Amniotic stem cell (primary cell): ENCODE measurements at regions not wholly inside any gene's neighbourhood (a gene's known extent, or its start where the extent isn't known, plus 50 kb on each side); places are given as distances from the start of the nearest gene placed in this dataset.
"Not testable (repeated sequence)": the region's sequence is repeated elsewhere in the genome, so short reads cannot be mapped to it uniquely, and the experiment has no call there.

Experiments
- DNase-seq: peaks from one replicate; lab custom pipeline; 2025; lab: John Stamatoyannopoulos, UW

GRCh38 chr11:10955616-10956015 is 97.8 kb upstream of the ZBED5 start:
- no peak for DNase-seq

DNA sequence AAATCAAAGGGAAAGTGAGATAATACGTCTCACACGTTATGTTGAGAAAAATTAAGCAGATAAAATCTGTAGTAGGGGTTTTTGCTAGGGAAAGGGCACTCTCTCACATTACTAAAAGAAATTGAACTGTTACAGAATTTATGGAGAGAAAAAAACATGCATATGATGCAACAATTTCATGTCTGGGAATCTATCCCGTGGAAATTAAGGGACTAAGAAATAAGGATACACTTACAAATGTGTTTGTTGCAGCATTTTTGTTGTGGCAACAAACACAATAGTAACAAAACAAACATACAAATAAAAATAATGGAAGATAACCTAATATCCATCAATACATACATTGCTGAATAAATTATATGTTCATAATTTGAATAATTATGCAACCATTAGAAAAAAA is 96.3 kb upstream of the ZBED5 start:
- no peak for DNase-seq

DNA sequence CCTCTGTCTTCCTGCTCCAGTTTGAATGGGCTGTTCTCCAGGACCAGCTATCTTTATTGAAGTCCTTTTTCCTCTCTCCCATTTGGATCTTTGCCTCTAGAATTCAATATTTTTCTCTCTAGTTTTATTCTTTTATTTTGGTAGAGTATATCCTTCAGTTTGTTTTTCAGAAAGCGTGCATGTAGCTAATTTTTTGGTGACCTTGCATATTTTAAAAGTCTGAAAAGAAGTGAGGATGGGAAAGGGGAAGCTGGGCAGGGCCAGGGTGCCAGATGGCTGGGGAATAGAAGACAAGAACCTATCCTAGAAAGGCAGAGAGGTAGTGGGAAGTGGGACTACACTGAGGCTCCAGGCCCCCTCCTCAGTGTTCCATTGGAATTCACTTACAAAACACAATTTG is 95.0 kb upstream of the ZBED5 start:
- DNase-seq, result no peak

GRCh38 chr11:10947935-10948334 is 90.1 kb upstream of the ZBED5 start:
- DNase-seq, result not testable (repeated sequence)

DNA sequence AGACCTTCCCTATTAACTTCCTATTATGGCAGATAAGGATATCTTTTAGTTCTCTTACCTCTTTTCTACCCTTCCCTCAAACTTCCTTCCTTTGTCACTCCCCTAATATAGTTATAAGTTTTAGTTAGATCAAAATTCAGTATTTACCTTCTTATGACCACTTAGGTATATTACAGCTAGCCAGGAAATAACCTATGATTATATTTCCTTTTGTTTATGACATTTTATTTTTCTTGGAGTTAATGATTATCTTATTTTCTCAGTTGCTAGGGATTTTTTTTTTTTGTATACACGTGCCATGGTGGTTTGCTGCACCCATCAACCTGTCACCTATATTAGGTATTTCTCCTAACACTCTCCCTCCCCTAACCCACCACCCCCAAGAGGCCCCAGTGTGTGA is 88.2 kb upstream of the ZBED5 start:
- no peak for DNase-seq

- DNase-seq, result no peak
These were observed 87.3 kb upstream of the ZBED5 start for GRCh38 chr11:10945196-10945595.

GRCh38 chr11:10943968-10944367 is 86.1 kb upstream of the ZBED5 start:
- no peak for DNase-seq

- DNase-seq, result no peak
These were observed 84.8 kb upstream of the ZBED5 start for GRCh38 chr11:10942620-10943019.

- DNase-seq, result no peak
These were observed 84.0 kb upstream of the ZBED5 start for GRCh38 chr11:10941871-10942270.

DNA sequence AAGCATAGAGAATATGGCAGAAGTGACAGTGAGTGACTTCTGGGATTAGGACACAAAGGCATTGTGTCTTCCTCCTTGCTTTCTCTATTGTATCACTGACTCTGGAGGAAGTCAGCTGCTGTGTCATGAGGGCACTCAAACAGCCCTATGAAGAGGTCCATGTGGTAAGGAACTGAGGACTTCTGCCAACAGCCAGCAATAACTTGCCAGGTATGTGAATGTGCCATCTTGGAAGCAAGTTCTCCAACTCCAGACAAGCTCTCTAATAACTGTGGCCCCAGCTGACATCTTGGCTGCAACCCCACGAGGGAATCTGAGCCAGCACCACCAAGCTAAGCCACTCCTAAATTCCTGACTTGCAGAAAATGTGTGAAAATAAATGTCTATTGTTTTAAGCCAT is 83.6 kb upstream of the ZBED5 start:
- DNase-seq, result no peak

- DNase-seq, result no peak
These were observed 81.0 kb upstream of the ZBED5 start for GRCh38 chr11:10938650-10939387.

GRCh38 chr11:10938231-10938630 is 80.4 kb upstream of the ZBED5 start:
- no peak for DNase-seq

GRCh38 chr11:10937385-10937771 is 79.5 kb upstream of the ZBED5 start:
- DNase-seq, result no peak

DNA sequence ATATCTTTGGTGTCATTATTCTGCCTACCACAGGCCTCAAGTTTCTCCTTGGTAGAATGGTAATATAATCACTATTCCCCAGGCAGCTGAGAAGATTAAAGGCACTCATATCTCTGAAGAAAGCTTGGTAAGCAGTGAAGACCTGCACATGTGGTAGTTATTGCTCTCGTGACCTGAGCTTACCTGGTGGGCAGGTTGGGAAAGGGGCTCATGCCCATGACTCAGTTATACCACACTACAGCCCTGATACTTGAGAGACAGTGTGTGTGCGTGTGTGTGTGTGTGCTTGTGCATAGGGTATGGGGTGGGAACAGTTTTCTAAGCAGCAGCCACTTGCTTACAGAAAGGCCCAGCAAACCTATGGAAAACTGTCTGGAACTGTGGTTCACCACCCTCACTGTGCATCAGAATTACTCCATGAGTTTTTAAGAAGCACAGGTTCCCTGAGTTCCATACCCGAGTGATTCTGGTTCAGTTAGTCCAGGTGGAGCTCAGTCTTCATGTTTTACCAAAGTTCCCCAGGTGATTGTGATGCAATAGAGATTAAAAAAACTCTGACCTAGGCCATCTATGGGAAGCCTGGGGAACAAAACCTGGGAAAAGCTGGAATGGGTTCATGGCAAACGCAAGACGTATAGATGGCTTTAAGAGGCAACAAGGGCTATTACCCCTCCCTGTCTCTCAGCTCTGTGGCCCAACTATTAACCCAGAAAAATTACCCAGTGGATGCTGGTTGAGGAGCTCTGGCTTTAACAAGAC is 79.0 kb upstream of the ZBED5 start:
- no peak for DNase-seq

DNA sequence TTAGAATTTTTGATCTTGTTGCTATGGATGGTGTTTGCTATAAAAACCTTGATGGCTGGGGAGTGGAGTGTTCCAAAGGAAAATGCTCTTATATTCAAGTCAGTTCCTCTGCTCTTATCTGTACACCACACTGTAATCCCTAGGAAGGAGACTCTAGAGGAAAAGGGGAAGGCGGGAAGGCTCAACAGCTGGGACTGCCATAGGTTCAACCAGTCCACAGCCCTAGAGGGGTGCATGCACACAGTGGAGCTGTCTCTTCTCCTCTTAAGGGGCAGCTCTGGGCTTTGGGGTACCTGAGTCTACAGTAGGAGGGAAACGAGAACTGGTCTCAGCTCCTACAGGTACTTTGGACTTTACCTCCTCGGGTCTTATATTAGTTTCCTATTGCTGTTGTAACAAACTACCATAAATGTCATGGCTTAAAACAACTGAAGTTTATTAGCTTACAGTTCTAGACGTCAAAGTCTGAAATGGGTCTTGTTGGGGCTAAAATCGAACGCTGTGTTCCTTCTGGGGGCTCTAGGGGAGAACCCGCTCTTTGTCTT is 77.2 kb upstream of the ZBED5 start:
- DNase-seq, result no peak

DNA sequence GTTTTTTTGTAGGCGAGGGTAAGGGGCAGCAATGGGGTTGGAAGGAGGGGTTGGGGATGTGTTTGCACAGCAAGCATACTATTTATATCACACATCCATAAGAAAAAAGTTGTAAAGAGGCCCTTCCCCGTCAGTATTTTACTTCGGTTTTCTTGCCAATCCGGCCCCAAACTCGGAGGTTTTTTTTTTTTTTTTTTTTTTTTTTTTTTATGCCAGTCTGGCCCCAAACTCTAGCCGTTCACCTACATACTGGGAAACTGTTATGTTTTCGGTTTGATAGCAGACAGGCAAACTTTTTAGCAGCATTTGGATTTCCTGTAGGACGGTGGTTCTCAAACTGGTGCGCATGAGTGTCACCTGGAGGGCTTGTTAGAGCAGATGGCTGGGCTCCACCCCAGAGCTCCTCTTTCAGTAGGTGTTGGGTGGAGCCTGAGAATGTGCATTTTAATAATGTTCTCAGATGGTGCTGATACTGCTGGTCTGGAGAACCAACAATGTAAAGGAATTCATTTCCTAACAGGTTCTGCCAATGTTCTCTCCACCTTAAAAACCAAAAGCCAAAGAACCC is 76.5 kb upstream of the ZBED5 start:
- no peak for DNase-seq

- peak; percentile 81 for DNase-seq
These were observed 75.8 kb upstream of the ZBED5 start for GRCh38 chr11:10933455-10934292.

DNA sequence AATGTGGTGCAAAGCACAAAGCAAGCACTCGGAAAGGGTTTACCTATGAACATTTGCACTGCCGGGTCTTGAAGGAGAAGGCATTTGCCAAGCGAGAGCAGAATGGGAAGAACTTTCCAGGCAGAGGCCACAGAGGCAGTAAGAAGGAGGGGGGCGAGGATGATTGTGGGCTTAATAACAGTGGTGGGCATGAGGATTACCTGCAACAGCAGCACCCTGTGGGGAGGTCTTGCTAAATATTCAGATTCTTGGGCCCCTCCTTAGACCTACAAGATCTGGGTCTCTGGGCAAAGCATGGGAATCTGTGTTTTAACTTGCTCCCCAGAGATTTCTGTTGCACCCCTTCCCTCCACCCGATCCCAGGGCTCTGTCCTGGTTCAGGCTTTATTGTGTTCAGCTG is 75.1 kb upstream of the ZBED5 start:
- DNase-seq, result no peak

DNA sequence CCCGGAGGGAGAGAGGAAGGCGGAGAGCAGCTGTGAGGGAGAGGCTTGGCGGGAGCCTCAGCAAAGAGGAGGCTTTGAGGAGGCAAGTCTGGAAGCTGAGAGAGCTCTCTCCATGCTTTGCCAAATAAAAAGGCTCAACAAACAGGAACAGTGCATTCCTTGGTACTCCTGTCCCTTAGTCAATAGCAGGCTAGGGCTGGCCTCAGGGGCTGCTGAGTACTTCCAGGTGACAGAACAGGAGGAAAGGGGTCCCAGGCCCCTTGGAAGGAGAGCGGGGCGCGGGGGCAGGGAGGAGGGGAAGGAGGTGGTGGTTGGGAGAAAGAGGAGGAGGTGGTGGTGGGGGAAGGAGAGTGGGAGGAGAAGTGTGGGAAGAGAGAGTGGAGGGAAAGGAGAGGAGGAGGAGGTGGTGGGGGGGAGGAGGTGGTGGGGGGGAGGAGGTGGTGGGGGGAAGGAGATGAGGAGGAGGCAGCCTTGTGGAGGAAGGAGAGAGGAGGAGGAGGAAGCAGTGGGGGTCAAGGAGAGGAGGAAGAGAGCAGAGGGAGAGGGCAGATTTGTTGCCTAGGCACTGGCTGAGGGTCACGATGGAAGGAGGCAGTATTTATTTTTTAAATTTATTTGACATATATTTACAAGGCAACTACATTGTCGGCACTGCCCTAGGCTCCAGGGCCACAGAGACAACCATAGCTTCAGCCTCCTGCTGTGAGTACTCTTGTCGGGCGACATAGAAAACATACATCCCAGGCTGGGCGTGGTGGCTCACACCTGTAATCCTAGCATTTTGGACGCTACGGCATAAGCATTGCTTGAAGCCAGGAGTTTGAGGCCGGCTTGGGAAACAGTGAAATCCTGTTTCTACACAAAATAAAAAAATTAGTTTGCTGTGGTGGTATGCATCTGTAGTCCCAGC is 74.2 kb upstream of the ZBED5 start:
- DNase-seq, result no peak

DNA sequence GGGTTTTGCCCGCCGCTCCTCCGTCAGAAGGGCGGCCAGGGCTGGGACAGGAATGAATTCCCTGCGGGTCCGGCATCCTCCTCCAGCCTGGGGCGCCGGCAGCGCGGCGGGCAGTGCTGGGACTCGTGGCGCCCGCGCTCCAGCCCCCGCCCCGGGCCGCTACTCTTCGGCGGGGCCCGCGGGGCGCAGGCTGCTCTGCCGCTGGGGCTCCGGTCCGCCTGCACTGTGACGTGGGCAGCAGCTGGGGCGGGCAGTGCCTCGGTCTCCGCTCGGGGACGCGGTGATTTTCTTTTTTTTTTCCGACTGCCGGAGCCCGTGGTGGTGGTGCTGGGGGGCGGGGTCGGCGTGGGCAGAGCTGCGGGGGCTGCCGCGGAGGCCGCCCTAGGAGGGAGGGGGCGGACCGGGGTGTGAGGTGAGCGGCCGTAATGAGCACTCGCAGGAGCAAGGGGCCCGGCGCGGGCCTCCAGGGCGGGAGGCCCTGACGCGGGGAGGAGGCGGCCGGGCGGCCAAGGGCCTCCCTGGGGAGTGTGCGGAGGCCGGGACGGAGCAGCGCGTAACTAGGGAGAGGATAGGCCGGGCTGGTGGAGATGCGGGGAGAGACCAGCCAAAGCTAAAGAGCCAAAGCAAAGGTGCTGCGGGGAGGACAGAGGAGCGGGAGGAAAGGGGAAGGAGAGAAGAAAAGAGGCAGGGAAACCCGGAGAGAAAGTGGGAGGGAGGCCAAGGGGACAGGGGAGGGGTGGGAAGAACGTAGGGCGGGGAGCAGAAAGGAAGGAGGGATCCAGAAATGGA is 73.3 kb upstream of the ZBED5 start:
- DNase-seq, result peak; percentile 50
